GM21737 (cell line): ENCODE measurements at regions not wholly inside any gene's neighbourhood (a gene's known extent, or its start where the extent isn't known, plus 50 kb on each side); places are given as distances from the start of the nearest gene placed in this dataset.
"Not testable (repeated sequence)": the region's sequence is repeated elsewhere in the genome, so short reads cannot be mapped to it uniquely, and the experiment has no call there.

ENCODE experiments used
- ATAC-seq: cut with Tn5 transposase; IDR thresholded peaks from one replicate; pipeline ENCODE4 v1.9.1; 2021; ENCODE audit warnings: mild to moderate bottlenecking, moderate library complexity; ENCODE audit not compliant: unreplicated experiment

DNA sequence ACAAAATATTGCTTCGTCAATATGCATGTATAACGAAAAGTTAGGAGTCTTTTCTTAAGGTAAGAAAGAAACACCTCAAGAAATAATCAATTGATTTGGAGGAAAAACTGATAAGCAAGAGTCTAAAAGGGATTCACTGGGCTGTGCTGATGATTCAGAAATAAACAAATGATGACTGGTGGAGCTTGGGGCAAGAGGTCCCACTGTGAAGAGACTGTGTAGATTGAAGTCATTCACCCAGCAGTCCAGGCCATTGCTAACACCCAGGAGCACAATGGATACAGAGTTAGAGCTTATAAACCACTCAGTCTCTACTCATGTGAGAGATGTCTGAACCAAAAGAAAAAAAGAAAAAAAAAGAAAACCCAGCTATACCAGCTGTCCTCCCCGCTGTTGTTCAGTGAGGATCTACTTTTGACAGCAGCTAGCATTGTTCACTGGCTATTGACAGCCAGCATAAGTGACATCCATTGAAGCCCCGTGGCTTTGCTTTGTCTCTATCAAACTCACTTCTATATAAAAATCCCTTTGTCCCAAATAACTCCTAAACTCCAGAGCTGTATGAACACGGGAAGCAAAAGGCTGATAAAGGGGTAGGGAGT, 255.5 kb downstream of the KCTD12 start:
- ATAC-seq: no peak

DNA sequence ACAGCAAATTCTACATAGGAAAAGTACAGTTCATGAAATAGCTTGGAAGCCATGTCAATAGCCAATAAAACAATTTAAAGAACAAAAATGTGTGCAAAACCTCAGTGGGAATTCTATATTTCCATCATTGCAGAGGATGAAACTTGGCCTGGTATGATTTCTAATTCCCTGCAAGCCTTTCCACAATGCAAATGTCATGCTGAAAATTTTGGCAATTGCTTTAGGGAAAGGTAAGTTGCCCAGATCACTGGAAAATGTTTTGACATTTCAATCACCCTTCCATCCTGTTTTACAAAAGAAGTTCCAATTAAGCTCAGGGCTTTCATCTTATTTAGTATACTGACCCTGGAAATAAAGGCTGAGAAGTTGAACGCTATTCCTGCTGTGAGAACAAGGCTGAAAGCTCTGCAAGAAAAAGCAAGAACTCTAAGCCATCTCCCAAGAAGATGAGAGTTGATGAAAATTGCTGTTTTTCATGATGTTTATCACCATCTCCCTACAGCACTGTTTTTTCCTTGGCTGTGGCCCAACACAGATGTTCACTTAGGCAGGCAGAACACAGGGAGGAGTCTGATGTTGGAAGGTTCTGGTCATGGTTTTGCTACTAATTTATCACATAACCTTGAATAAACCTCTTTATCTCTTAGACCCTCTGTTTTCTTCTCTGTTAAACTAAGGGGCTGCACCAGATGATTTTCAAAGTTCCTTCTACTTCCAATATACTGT, 263.7 kb downstream of the KCTD12 start:
- no peak for ATAC-seq

DNA sequence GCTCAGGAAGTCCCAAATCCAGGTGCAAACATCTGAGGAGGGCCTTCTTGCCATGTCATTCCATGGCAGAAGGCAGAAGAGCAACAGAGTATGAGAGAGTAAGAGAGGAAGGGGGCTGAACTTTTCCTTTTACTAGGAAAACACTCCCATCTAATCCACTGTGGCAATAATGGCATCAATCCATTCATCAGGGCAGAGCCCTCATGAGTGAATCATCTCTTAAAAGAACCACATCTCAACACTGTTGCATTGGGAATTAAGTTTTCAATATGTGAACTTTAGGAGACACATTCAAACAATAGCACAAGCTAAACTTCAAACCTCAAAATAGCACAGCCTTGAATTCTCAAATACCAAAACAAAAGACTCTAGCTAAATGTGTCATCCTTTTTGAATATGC, 264.5 kb downstream of the KCTD12 start:
- ATAC-seq: no peak

DNA sequence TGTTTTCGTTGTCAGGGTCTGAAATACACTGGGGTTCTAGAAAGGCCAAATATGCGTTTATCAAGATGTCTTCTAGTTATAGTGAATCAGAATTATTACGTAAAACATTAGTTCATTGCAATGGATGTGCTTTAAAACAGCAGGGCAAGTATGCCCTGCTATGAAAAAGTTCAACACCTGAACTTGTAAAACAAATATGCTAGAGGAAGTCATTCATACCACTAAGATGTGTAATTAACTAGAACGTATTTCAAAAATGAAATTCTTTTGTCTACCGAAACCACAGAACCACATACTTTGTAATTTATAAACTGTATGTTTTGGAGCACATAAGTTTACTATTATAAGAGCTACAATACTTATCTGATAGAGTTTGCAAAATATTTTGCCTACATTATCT, 266.2 kb downstream of the KCTD12 start:
- no peak for ATAC-seq

DNA sequence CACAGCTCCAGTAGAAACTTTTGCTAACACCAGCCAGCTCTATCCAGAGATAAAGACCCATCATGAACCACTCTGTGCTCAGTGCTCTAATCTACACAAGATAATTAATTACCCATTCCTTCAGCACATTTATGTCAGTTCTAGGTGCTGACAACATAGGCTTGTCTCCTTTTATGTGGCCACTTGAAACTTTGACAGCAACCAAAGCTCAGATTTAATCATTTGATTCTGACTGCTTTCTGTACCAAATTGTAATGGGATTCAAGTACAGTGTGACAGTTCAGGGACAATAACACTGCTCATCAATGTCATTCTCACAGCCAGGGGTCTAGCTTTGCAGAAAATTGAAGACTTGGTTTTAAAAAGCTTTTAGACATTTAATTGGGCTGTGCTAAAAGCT, 266.6 kb downstream of the KCTD12 start:
- no peak for ATAC-seq

DNA sequence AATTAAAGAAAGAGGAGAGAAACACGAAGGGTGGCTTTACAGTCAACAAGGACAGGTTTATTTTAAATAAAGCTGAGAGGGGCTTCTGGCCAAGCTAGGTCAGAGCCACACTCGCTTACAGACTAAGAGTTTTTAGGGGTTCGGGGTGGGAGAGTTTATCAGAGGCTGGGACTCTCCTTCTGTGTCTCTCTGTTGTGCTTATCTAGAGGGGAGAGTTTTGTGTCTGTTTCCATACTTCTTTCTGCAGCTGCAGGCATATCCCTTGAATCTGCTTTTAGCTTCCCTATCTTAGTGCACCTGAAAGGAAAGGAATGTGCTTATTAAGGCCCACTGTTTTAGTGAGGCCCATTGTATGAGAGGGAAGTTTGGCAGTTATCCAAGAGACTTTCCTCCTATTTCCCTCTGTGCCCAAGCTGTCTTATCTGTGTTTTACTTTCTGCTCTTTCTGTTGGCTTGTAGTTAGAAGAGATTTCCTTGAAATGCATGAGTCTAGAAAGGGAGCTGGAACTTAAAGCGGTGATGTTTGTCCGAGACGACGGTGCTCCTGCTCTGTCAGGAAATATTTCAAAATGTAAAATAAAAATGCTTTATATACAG, 275.3 kb downstream of the KCTD12 start:
- ATAC-seq: no peak

DNA sequence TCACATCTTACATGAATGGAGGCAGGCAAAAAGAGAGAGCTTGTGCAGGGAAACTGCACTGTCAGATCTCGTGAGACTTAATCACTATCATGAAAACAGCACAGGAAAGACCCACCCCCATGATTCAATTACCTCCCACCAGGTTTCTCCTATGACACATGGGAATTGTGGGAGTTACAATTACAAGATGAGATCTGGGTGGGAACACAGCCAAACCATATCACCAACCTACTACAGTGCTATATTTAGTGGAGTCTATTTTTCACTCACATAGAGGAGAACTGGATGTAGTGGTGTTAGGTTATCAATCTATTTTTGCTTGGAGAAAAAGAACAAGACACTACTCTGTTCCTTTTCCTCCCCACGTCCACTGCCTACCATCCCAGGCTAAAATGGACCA, 276.6 kb downstream of the KCTD12 start:
- no peak for ATAC-seq

DNA sequence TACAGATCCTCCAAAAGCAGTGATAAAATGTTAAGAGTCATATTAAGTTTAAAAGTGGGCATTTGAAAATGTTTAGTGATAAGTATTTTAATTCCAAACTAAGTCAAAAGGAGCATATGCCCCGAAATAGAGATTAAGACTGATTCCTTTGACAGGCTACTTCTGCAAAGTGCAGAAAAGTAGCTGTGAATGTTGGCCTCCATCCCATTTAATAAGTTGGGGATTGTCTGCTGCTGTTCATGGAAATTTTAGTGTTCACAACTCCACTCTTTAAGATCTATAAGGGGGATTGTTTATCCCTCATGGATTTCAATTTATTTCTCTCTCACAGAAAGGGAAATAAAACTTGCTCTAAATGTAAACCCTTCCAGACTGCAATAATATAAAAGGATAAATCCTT, 278.3 kb downstream of the KCTD12 start:
- ATAC-seq: no peak

DNA sequence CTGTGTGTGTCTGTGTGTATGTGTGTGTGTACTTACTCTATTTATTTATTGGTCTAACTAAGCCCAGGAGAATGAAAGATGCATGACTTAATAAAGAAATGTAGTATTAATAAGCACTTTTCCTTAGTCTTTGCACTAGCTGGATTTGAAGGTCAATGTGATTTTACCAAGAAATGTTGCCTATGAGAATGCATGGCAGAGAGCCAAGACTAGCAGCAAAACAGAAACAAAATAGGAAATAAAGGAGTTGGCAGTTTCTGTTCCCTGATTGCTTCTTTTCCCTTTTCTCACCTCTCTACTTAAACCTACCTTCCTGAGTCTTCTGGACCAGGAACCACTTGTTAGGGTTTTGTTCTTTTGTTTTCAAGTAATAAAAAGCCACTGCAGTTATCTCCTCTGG, 286.1 kb downstream of the KCTD12 start:
- no peak for ATAC-seq

DNA sequence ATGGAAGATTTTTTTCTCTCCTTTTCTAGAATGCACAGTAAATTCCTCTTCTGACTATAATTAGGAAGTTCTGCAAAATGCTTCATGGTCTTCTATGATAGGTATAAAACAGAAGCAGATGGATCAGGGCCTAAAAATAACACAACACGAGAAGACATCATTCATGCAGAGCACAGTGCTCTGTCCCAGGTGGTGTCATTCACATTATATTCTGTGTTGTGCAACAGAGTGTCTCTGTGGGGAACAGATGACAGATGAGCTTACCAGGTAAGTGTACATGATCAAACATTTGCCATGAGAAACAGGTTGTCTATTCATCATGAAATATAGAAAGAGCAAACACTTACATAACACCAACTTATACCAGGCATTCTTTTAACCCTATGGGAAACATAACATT, 288.3 kb downstream of the KCTD12 start:
- no peak for ATAC-seq

DNA sequence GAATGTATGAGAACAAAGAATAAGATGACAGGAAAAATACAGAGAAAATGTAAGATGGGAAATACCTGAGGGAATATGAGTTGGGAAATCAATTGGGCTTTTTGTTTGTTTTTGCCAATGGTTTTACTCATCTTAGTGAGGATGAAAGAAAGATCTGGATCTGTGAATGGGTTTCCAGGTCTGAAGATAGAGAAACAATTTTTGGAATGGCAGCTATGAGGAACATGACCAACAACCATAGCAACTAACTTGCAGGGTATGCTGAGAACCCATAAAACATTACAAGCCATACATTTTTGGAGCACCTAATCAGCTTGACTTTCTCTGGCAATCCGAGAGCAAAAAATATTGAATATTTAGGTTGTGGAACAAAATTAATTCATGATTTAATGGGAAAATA, 290.0 kb downstream of the KCTD12 start:
- no peak for ATAC-seq

DNA sequence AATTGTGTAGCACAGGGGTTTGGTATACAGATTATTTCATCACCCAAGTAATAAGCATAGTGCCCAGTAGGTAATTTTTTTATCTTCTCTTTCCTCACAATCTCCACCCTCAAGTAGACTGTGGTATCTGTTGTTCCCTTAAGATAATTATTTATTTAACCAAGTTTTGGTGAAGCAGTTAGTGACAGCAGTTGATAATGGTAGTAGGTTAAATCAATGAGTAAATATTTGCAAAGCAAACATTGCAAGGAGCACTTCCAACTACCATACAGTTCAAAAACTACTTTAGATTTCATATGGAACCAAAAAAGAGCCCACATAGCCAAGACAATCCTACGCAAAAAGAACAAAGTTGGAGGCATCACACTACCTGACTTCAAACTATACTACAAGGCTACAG, 291.8 kb downstream of the KCTD12 start:
- ATAC-seq: no peak

DNA sequence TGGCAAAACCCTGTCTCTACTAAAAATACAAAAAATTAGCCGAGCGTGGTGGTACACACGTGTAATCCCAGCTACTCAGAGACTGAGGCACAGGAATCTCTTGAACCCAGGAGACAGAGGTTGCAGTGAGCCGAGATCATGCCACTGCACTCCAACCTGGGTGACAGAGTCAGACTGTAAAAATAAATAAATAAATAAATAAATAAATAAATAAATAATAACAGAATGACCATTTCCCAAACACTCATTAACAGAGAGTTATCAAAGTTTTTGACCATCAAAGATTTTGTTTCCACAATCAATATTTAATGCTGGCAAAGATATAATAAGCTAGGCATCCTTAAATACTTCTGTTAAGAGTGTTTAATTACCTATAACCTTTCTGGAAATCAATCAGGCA, 299.4 kb downstream of the KCTD12 start:
- no peak for ATAC-seq

DNA sequence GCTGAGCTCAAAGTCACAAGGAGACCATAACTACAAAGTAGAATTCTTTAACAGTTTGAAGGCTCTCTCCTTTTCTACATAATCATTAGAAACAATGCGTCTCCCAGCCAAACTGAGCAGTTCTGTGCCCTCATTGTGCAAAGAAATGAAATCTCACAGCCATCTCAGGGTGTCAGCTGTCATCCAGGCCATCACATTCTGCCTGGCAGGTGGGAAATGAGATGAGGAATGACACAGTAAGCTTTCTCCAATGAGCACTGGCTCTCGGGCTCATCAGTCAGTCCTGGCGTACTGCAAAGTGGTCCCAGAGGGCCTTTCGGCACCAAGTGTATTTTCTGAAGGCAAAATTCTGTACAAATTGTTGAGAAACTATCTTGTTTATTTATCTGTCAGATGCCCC, 306.5 kb downstream of the KCTD12 start:
- ATAC-seq: no peak

DNA sequence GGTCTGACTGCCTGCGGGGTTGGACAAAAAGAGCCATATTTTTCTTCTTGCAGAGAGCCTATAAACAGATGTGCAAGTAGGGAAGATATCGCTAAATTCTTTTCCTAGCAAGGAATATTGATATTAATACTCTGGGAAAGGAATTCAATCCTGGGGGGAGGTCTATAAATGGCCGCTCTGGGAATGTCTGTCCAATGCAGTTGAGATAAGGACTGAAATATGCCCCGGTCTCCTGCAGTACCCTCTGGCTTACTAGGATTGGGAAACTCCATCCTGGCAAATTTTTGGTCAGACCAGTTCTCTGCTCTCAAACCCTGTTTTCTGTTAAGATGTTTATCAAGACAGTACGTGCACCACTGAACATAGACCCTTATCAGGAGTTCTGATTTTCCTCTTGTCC, 310.6 kb downstream of the KCTD12 start:
- ATAC-seq: not testable (repeated sequence)

DNA sequence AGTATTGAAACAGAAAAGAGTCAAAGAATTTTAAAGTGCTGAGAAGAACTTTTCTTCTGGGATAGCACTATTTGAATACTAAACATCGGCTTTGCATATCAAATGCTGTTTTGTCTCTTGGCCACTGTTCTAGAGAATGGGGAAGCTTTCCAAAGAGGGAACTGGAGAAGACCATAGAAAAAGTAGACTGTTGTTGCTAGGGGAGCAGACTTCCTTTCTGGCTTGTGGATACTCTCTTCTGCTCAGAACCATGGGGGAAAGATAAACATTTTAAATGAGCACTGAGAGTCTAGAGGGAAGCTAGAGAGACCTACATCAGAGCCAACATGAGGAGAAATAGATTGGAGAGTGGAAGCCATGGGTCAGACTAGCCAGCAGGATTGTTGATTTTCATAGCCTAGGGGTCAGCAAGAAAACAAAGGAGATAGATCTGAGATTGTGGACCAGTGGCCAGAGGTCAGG, 315.7 kb downstream of the KCTD12 start:
- no peak for ATAC-seq

DNA sequence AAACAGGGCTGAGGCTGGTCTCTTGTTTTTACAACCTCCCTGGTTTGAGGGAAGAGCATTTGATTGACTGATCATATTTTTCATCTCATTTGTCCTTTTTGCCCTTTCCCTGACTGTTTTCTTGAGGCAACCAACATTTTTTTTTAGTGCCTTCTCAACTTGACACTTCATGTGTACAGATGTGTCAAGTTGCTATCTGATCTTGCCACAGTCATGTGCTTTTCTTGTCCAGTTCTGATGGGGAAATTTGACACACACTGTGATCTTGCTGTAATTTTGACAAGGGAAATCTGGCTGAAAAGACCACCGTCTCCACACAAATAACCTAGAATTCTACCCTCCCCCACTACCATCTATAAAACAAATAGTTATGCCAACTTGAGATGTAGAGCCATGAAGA, 329.6 kb downstream of the KCTD12 start:
- no peak for ATAC-seq

DNA sequence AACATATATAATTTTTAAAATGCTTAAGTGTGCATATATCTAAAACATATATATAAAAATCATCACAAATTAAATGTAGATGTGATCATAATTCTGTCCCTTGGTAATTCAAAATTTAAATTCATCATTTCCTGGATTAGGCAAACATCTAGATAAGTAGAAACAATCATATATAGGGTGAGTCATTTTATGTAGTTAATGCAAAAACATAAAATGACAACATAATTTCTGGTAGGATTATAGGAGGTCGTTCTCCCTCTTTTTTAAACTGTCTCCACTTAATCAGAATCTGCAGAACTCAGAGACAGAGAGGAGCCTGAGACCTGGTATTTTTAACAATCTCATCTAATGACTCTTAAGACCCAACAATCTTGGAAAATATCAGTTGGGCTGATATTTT, 333.4 kb downstream of the KCTD12 start:
- ATAC-seq: no peak

DNA sequence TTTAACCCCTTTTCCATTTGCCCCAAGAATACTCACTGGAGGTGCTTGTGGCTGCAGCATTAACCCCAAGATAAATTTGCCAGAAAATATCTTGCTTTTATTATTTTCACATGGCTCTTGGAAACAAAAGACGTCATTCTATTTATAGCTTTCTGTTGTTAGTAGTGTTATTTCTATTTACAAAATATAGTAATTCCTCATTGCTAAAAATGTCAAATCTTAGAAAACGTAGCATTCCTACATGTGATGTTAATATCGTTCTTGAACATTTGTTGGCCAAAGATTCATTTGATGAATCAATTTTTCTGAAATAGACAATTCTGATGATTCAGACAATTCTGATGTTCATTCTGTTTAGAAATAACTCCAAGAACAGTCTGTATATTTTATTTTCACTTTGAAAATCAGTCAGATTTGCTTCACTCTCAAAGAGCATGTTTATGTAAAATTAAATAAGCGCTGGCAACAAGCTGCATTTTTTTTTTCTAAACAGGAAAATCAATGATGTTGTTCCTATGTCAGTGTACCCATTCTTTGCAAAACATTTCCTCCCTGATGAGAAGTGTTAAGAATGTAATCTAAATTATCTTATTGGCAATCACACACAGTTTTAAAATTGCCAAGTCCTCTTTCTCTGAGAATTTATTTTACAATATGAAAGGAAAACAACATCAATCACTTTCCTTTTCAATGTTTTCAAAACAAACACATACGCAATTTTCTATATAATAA, 334.0 kb downstream of the KCTD12 start:
- ATAC-seq: no peak

DNA sequence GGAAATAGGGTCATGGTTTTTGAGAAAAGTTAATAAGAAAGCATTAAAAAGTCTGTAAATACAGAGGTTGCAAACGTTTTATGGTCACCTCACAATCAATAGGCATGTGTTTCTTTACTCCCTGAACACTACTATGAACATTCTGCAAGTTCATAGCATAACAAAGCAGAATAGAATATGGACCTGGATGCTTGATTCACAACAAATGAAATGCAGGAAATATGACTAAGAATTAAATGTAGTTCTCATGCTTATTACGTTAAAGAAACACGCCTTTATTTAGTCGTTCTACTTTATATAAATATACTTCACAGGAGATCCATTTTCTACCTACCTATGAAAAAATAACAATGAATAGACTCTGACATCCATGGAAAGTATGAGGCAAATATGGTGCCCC, 344.0 kb downstream of the KCTD12 start:
- ATAC-seq: no peak

DNA sequence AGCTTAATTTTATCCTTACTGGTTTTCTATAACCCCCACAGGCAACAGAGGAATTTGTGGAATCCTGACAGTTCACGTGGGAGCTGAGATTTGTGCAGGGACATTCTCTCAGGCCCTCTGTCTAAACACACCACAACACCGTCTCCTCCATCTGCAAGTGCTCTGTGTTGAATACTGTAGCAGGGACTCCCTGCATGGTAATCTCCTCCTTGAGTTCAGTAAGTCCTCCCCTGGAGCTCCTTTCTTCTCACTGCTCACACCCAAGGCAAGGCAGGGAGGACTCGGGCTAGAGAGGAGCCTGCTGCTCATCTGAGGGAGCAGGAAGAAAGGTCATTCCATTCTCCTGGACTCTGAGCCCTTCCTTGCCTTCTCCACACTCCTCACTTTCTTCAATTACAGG, 348.2 kb downstream of the KCTD12 start:
- ATAC-seq: no peak

DNA sequence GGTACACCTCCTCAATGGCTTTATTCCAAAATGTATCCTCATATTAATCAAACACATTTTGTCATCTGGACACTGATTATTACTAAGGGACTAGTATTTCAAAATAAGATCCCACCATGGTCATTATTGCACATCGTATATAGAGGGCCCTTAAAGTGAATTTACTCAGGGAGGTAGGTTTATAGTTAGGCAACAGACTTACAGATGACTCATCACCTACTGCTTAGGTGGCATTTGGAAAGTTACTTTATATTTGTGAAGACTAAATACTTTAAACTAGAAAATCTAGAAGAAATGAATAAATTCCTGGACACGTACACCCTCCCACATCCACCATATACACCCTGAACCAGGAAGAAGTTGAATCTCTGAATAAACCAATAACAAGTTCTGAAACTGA, 353.0 kb downstream of the KCTD12 start:
- no peak for ATAC-seq
